Esophagus squamous epithelium (tissue), 4 donors: ENCODE measurements at regions not wholly inside any gene's neighbourhood (a gene's known extent, or its start where the extent isn't known, plus 50 kb on each side); places are given as distances from the start of the nearest gene placed in this dataset.

Experiments used
- POLR2A ChIP-seq, 4 donors: fragments of 450-650 bp; IDR thresholded peaks; one replicate each; pipeline ENCODE4 v1.6.1; 2017; ENCODE audit warnings: antibody characterized with exemption in 4 of 4, mild to moderate bottlenecking in 4 of 4, moderate library complexity in 3 of 4
- TF ChIP-seq, protein P1 (sequence below), 6 experiments: fragments of 450-650 bp in 4 of 6; fragments of 200-600 bp in 2 of 6; sonication (generic) in 2 of 6; IDR thresholded peaks; one replicate each; pipeline ENCODE4 v1.5.1; 2016 to 2019; ENCODE audit warnings: antibody characterized with exemption in 6 of 6, mild to moderate bottlenecking in 4 of 6, moderate library complexity in 4 of 6

DNA sequence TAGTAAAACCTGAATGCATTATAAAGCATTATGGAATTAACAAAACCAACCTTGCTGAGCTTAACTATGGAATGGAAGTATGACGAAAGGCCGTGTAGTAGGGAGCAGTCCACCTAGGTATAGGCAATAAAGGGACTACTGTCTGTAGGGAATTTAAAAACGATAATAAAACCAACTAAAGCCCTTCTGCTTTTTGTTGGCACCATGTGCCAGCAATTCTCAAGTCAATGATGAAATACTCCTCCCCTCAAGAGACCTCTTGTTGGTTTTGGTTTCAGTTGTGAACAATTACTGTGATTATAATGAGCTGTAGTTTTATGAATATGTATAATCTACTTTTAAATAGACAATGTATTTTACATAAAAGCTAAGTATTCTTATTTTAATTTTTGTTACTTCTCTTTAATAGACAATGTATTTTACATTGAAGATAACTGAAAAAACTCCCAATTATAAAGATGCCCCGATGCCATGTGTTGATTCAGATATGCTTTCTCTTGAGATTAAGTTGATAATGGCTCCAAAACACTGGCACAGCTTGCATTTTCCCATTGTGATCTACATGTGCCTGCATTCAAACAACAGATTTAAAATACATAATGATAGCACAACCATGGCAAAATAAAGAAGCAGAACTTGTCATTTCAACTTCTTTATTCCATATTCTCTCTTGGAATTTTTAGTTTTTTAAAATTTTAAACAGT is 55.5 kb upstream of the ZDBF2 start:
- TF ChIP-seq, protein P1, sequence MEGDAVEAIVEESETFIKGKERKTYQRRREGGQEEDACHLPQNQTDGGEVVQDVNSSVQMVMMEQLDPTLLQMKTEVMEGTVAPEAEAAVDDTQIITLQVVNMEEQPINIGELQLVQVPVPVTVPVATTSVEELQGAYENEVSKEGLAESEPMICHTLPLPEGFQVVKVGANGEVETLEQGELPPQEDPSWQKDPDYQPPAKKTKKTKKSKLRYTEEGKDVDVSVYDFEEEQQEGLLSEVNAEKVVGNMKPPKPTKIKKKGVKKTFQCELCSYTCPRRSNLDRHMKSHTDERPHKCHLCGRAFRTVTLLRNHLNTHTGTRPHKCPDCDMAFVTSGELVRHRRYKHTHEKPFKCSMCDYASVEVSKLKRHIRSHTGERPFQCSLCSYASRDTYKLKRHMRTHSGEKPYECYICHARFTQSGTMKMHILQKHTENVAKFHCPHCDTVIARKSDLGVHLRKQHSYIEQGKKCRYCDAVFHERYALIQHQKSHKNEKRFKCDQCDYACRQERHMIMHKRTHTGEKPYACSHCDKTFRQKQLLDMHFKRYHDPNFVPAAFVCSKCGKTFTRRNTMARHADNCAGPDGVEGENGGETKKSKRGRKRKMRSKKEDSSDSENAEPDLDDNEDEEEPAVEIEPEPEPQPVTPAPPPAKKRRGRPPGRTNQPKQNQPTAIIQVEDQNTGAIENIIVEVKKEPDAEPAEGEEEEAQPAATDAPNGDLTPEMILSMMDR (IDR thresholded peaks at IDR 0.05), result no peak
- no peak for TF ChIP-seq POLR2A (IDR thresholded peaks at IDR 0.05)
